HG02943 (cell line): ENCODE measurements at regions not wholly inside any gene's neighbourhood (a gene's known extent, or its start where the extent isn't known, plus 50 kb on each side); places are given as distances from the start of the nearest gene placed in this dataset.
"Not testable (repeated sequence)": the region's sequence is repeated elsewhere in the genome, so short reads cannot be mapped to it uniquely, and the experiment has no call there.

Experiments
- ATAC-seq: cut with Tn5 transposase; IDR thresholded peaks from one replicate; pipeline ENCODE4 v1.9.1; 2021; ENCODE audit warnings: mild to moderate bottlenecking, low read depth, moderate library complexity; ENCODE audit not compliant: unreplicated experiment

GRCh38 chr12:58068706-58069105 is 127.3 kb downstream of the ATP23 start:
- no peak for ATAC-seq

- ATAC-seq: no peak
Measured at GRCh38 chr12:58069268-58069963, 128.0 kb downstream of the ATP23 start.

- ATAC-seq: no peak
Measured at GRCh38 chr12:58071994-58072393, 130.6 kb downstream of the ATP23 start.

- ATAC-seq: no peak
Measured at GRCh38 chr12:58074259-58074658, 132.9 kb downstream of the ATP23 start.

GRCh38 chr12:58079806-58080205 is 138.4 kb downstream of the ATP23 start:
- ATAC-seq: no peak

GRCh38 chr12:58081488-58081887 is 140.1 kb downstream of the ATP23 start:
- no peak for ATAC-seq

GRCh38 chr12:58082996-58083395 is 141.6 kb downstream of the ATP23 start:
- no peak for ATAC-seq

- no peak for ATAC-seq
Measured at GRCh38 chr12:58086006-58086405, 144.6 kb downstream of the ATP23 start.

- no peak for ATAC-seq
Measured at GRCh38 chr12:58086930-58087329, 145.6 kb downstream of the ATP23 start.

GRCh38 chr12:58087423-58088127 is 146.2 kb downstream of the ATP23 start:
- no peak for ATAC-seq

GRCh38 chr12:58089588-58089987 is 148.2 kb downstream of the ATP23 start:
- no peak for ATAC-seq

GRCh38 chr12:58090685-58091084 is 149.3 kb downstream of the ATP23 start:
- no peak for ATAC-seq

- no peak for ATAC-seq
Measured at GRCh38 chr12:58095002-58095401, 153.6 kb downstream of the ATP23 start.

GRCh38 chr12:58097741-58098140 is 156.4 kb downstream of the ATP23 start:
- ATAC-seq: no peak

- no peak for ATAC-seq
Measured at GRCh38 chr12:58099476-58099875, 158.1 kb downstream of the ATP23 start.

GRCh38 chr12:58104351-58104755 is 163.0 kb downstream of the ATP23 start:
- no peak for ATAC-seq

- ATAC-seq: no peak
Measured at GRCh38 chr12:58105225-58106119, 164.1 kb downstream of the ATP23 start.

GRCh38 chr12:58106195-58106594 is 164.8 kb downstream of the ATP23 start:
- ATAC-seq: no peak

- no peak for ATAC-seq
Measured at GRCh38 chr12:58117201-58117600, 175.8 kb downstream of the ATP23 start.

GRCh38 chr12:58117667-58118066 is 176.3 kb downstream of the ATP23 start:
- no peak for ATAC-seq

- ATAC-seq: not testable (repeated sequence)
Measured at GRCh38 chr12:58125761-58126160, 184.4 kb downstream of the ATP23 start.
